ENCODE measurements at regions not wholly inside any gene's neighbourhood (a gene's known extent, or its start where the extent isn't known, plus 50 kb on each side); places are given as distances from the start of the nearest gene placed in this dataset.

GRCh38 chr2:174667250-174667860 is 69.8 kb upstream of the WIPF1 start:
- no peak for DNase-seq

- no peak for DNase-seq
Observed at GRCh38 chr2:174666845-174667244, 69.2 kb upstream of the WIPF1 start.

GRCh38 chr2:174666312-174666711 is 68.7 kb upstream of the WIPF1 start:
- DNase-seq: no peak

- DNase-seq: no peak
Observed at GRCh38 chr2:174664084-174664759, 66.6 kb upstream of the WIPF1 start.

- DNase-seq: peak; percentile 79
Observed at GRCh38 chr2:174663550-174663949, 65.9 kb upstream of the WIPF1 start.

- no peak for DNase-seq
Observed at GRCh38 chr2:174662859-174663258, 65.3 kb upstream of the WIPF1 start.

- DNase-seq: peak; percentile 44
Observed at GRCh38 chr2:174662459-174662858, 64.9 kb upstream of the WIPF1 start.

- DNase-seq: no peak
Observed at GRCh38 chr2:174660984-174661675, 63.5 kb upstream of the WIPF1 start.

- no peak for DNase-seq
Observed at GRCh38 chr2:174659069-174659900, 61.7 kb upstream of the WIPF1 start.

- DNase-seq: no peak
Observed at GRCh38 chr2:174656676-174657176, 59.1 kb upstream of the WIPF1 start.

GRCh38 chr2:174656035-174656434 is 58.4 kb upstream of the WIPF1 start:
- no peak for DNase-seq

- DNase-seq: no peak
Observed at GRCh38 chr2:174654419-174654941, 56.9 kb upstream of the WIPF1 start.

GRCh38 chr2:174648896-174649295 is 51.3 kb upstream of the WIPF1 start:
- DNase-seq: no peak

Data from amniotic stem cell (primary cell).